ENCODE measurements at regions not wholly inside any gene's neighbourhood (a gene's known extent, or its start where the extent isn't known, plus 50 kb on each side); places are given as distances from the start of the nearest gene placed in this dataset.

DNA sequence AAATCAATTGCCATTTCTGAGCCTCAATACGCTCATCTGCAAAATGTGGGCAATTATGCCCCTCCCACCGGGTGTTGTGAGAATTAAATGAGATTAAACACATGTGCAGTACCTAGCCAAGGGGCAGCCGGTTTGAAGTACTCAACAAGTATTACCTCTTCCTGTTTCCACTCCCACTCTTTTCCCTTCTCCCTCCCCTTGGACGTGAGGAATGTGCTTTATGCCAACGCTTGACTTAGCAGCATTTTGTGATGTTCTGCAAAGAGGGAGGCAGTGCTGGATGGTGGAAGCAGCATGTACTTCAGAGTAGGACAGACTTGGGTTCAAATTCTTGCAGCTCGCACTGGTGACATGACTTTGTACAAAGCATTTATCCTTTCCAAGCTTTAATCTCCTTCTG is 306.0 kb downstream of the BUD13 start:
- TF ChIP-seq, protein P1, sequence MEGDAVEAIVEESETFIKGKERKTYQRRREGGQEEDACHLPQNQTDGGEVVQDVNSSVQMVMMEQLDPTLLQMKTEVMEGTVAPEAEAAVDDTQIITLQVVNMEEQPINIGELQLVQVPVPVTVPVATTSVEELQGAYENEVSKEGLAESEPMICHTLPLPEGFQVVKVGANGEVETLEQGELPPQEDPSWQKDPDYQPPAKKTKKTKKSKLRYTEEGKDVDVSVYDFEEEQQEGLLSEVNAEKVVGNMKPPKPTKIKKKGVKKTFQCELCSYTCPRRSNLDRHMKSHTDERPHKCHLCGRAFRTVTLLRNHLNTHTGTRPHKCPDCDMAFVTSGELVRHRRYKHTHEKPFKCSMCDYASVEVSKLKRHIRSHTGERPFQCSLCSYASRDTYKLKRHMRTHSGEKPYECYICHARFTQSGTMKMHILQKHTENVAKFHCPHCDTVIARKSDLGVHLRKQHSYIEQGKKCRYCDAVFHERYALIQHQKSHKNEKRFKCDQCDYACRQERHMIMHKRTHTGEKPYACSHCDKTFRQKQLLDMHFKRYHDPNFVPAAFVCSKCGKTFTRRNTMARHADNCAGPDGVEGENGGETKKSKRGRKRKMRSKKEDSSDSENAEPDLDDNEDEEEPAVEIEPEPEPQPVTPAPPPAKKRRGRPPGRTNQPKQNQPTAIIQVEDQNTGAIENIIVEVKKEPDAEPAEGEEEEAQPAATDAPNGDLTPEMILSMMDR (IDR thresholded peaks at IDR 0.05) = no peak
- no peak for TF ChIP-seq RCOR1 (IDR thresholded peaks at IDR 0.05; ENCODE audit: low read length)
- TF ChIP-seq, protein P2, sequence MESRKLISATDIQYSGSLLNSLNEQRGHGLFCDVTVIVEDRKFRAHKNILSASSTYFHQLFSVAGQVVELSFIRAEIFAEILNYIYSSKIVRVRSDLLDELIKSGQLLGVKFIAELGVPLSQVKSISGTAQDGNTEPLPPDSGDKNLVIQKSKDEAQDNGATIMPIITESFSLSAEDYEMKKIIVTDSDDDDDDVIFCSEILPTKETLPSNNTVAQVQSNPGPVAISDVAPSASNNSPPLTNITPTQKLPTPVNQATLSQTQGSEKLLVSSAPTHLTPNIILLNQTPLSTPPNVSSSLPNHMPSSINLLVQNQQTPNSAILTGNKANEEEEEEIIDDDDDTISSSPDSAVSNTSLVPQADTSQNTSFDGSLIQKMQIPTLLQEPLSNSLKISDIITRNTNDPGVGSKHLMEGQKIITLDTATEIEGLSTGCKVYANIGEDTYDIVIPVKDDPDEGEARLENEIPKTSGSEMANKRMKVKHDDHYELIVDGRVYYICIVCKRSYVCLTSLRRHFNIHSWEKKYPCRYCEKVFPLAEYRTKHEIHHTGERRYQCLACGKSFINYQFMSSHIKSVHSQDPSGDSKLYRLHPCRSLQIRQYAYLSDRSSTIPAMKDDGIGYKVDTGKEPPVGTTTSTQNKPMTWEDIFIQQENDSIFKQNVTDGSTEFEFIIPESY (IDR thresholded peaks at IDR 0.05; ENCODE audit: borderline replicate concordance, low read depth) = no peak
- no peak for TF ChIP-seq POLR2AphosphoS5 (IDR thresholded peaks at IDR 0.05; ENCODE audit: low read depth, low read length)
- TF ChIP-seq EZH2phosphoT487 (IDR thresholded peaks at IDR 0.05; ENCODE audit: borderline replicate concordance, low read depth) = no peak
- TF ChIP-seq EP300 (IDR thresholded peaks at IDR 0.05; ENCODE audit: borderline replicate concordance in 1 of 2, low read depth in 1 of 2, low read length in 1 of 2) = no peak
- TF ChIP-seq RAD21 (IDR thresholded peaks at IDR 0.05; ENCODE audit: low read length) = no peak
- TF ChIP-seq GABPA (IDR thresholded peaks at IDR 0.05; ENCODE audit: low read depth) = no peak

Data from SK-N-SH (cell line).